HEK293T (cell line): ENCODE measurements at regions not wholly inside any gene's neighbourhood (a gene's known extent, or its start where the extent isn't known, plus 50 kb on each side); places are given as distances from the start of the nearest gene placed in this dataset.

Source experiments
- BHLHE40 ChIP-seq: fragments of 450-650 bp; IDR thresholded peaks from 2 replicates; pipeline ENCODE4 v1.6.1; 2016; ENCODE audit warnings: mild to moderate bottlenecking, moderate library complexity, borderline replicate concordance
- ELF4 ChIP-seq: fragments of 450-650 bp; IDR thresholded peaks from 2 replicates; pipeline ENCODE4 v1.6.1; 2017; ENCODE audit warnings: antibody characterized with exemption
- HDGF ChIP-seq: fragments of 450-650 bp; IDR thresholded peaks from 2 replicates; pipeline ENCODE4 v1.6.1; 2017; ENCODE audit warnings: antibody characterized with exemption, borderline replicate concordance
- PKNOX1 ChIP-seq: fragments of 450-650 bp; IDR thresholded peaks from 2 replicates; pipeline ENCODE4 v1.6.1; 2016
- SP1 ChIP-seq: fragments of 450-650 bp; IDR thresholded peaks from 2 replicates; pipeline ENCODE4 v1.6.1; 2017
- SUZ12 ChIP-seq: fragments of 450-650 bp; IDR thresholded peaks from 2 replicates; pipeline ENCODE4 v1.6.1; 2016; ENCODE audit warnings: mild to moderate bottlenecking
- TARDBP ChIP-seq: fragments of 450-650 bp; IDR thresholded peaks from 2 replicates; pipeline ENCODE4 v1.6.1; 2016

GRCh38 chr1:79177844-79178243 lies 171.3 kb upstream of the ADGRL4 start:
- TF ChIP-seq BHLHE40 (no peak), PKNOX1 (no peak), TARDBP (no peak), HDGF (no peak), SUZ12 (no peak), ELF4 (no peak), SP1 (no peak)
